A673 (cell line): ENCODE measurements at regions not wholly inside any gene's neighbourhood (a gene's known extent, or its start where the extent isn't known, plus 50 kb on each side); places are given as distances from the start of the nearest gene placed in this dataset.
A peak's percentile ranks its signal among the peaks of the same experiment; 100 is the strongest.

Source experiments
- BruUV-seq: library from RNA; stranded (reverse); fragments of 400-500 nt; replicated peaks from 2 replicates; lab custom pipeline; 2021; lab: Mats Ljungman, UMichigan
- CTCF ChIA-PET: fragments of 300-600 bp; sonication (Branson Sonifier 250); formaldehyde crosslinking; loops from one replicate; lab custom pipeline; 2022; ENCODE audit warnings: antibody characterized with exemption; lab: Charles Lee
- POLR2A ChIA-PET: fragments of 300-600 bp; sonication (Branson Sonifier 250); formaldehyde crosslinking; loops from one replicate; lab custom pipeline; 2022; ENCODE audit warnings: antibody characterized with exemption; ENCODE audit not compliant: low non-redundant PET; lab: Charles Lee
- DNase-seq: peaks from one replicate; pipeline ENCODE4 v3.0.0-alpha.2; 2015; ENCODE audit warnings: low spot score
- H3K27ac ChIP-seq: fragments of 200-600 bp; sonication (generic); 2 replicates; pipeline ENCODE4 v1.5.1; 2016; ENCODE audit warnings: mixed run types, low read depth, mild to moderate bottlenecking, mixed read lengths, antibody characterized with exemption, low read length; ENCODE audit not compliant: poor library complexity, severe bottlenecking
- H3K27me3 ChIP-seq: fragments of 200-600 bp; sonication (generic); replicated peaks from 2 replicates; pipeline ENCODE4 v1.6.1; 2017; ENCODE audit warnings: mixed run types, low read depth, mild to moderate bottlenecking, mixed read lengths, antibody characterized with exemption, low read length; ENCODE audit not compliant: insufficient read depth, poor library complexity
- H3K36me3 ChIP-seq: fragments of 200-600 bp; sonication (generic); 2 replicates; pipeline ENCODE4 v1.6.1; 2016; ENCODE audit warnings: mixed run types, mild to moderate bottlenecking, mixed read lengths, antibody characterized with exemption, low read length; ENCODE audit not compliant: insufficient read depth, poor library complexity, severe bottlenecking
- H3K4me1 ChIP-seq: fragments of 200-600 bp; sonication (generic); 2 replicates; pipeline ENCODE4 v1.6.1; 2017; ENCODE audit warnings: mixed run types, mild to moderate bottlenecking, mixed read lengths, antibody characterized with exemption, low read length; ENCODE audit not compliant: insufficient read depth, poor library complexity, severe bottlenecking
- H3K4me3 ChIP-seq: fragments of 200-600 bp; sonication (generic); 2 replicates; pipeline ENCODE4 v1.5.1; 2016; ENCODE audit warnings: low read depth, mixed run types, mild to moderate bottlenecking, mixed read lengths, low read length; ENCODE audit not compliant: poor library complexity, severe bottlenecking
- H3K9me3 ChIP-seq: fragments of 200-600 bp; sonication (generic); 2 replicates; pipeline ENCODE4 v1.6.1; 2016; ENCODE audit warnings: mixed run types, low read depth, mild to moderate bottlenecking, mixed read lengths, antibody characterized with exemption, low read length; ENCODE audit not compliant: poor library complexity, severe bottlenecking
- EZH2 ChIP-seq: fragments of 200-600 bp; sonication (generic); IDR thresholded peaks from 2 replicates; pipeline ENCODE4 v1.6.1; 2017; ENCODE audit warnings: borderline replicate concordance, low read depth, mild to moderate bottlenecking, mixed read lengths, antibody characterized with exemption, low read length; ENCODE audit not compliant: poor library complexity, severe bottlenecking
- intact Hi-C: fragments of 100-400 bp; cut with micrococcal nuclease; formaldehyde crosslinking; loops from one replicate; pipeline ENCODE4 v1.10.0; 2022; ENCODE audit not compliant: unreplicated experiment
- TF ChIP-seq, protein P1 (sequence below): fragments of 300-800, 200-600 bp; sonication (generic); conservative IDR thresholded peaks from 2 replicates; pipeline ENCODE4 v1.5.1; 2017; ENCODE audit warnings: low read depth, mild to moderate bottlenecking, antibody characterized with exemption, low read length, moderate library complexity, mixed read lengths

DNA sequence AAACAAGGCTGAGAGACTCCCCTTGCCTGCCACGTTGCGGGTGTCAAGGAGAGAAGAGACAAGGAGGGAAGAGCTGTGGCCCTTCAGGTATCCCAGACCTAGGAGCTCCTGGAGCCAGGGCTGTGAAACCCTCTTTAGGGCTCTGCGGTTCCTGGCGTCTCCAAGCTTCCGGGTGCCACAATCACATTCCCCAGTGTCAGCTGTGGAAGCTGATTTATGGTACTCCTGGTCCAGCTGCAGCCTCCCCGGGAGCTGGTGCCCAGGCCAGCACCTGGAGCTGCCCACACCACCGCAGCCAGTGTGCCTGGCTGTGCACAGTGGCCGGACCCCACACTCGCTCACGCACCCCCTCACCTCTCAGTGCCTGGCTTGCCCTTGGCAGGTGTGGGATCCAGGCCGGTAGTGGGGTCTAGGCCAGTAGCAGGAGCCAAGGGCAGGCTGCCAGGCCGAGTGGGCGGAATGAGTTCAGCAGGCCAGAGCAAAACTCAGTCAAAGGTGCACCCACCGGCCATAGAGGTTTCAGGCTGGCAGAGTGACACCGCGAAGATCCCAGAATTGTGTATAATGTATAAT lies 58.9 kb upstream of the L3MBTL3 start:
- ChIA-PET POLR2A (no interaction called here), CTCF (no interaction called here)
- no peak for DNase-seq
- no peak for TF ChIP-seq EZH2
- TF ChIP-seq, protein P1, sequence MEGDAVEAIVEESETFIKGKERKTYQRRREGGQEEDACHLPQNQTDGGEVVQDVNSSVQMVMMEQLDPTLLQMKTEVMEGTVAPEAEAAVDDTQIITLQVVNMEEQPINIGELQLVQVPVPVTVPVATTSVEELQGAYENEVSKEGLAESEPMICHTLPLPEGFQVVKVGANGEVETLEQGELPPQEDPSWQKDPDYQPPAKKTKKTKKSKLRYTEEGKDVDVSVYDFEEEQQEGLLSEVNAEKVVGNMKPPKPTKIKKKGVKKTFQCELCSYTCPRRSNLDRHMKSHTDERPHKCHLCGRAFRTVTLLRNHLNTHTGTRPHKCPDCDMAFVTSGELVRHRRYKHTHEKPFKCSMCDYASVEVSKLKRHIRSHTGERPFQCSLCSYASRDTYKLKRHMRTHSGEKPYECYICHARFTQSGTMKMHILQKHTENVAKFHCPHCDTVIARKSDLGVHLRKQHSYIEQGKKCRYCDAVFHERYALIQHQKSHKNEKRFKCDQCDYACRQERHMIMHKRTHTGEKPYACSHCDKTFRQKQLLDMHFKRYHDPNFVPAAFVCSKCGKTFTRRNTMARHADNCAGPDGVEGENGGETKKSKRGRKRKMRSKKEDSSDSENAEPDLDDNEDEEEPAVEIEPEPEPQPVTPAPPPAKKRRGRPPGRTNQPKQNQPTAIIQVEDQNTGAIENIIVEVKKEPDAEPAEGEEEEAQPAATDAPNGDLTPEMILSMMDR, result no peak
- intact Hi-C loops, result no loop called here
- H3K36me3 ChIP-seq, result no peaks in the 10 kb centered on the region
- BruUV-seq, result no TSS peak
- H3K4me3 ChIP-seq, result no peak overlapping the region
- no peaks in the 10 kb centered on the region for H3K4me1 ChIP-seq
- H3K27me3 ChIP-seq, result no peaks in the 10 kb centered on the region
- no peaks in the 10 kb centered on the region for H3K9me3 ChIP-seq
- no peak overlapping the region for H3K27ac ChIP-seq

DNA sequence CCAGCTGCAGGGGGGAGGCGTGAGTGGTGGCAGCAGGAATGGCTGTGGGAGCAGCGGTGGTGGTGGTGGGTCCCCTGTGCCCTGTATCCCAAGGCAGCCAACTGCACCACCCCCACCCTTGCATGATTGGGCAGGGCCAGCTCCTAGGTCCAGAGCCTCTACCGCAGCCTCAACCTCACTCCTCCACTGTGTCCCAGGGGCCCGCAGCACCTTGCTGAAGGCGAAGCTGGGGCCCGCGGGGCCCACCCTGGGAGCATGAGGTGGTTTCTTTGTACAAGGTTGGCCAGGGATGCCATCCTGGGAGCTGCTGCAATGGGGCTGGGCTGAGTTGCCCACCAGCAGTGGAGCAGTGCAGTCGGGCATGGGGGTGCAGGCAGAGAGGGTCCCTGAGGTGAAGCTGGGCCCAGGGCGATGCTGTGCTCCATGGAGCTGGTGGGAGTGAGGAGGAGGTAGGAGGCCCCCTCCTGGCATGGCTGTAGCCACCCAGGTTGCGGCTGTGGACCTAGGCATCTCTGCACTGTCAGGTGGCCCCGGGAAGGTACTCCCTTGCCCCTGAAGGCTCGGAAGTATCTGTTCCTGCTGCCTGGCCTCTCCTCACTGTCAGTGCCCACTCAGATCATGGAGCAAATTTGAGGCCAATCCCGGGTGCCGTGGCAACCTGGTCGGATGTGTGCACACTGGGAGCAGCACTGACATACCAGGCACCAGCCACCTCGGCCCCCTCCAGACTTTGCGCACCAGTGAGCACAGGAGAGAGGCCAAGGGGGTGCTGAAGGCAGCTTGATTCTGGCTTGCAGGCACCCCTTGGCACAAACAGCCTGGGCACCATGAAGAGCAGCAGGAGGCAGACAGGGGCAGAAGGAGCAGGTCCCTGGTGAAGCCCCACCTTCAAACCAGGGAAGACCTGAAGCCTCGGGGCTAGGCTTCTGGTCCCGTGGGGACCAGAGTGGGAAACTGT lies 60.2 kb upstream of the L3MBTL3 start:
- Histone ChIP-seq H3K36me3 (no peaks in the 10 kb centered on the region), H3K4me1 (no peaks in the 10 kb centered on the region), H3K9me3 (no peaks in the 10 kb centered on the region), H3K27ac (no peak overlapping the region), H3K4me3 (no peak overlapping the region), H3K27me3 (no peaks in the 10 kb centered on the region)
- TF ChIP-seq EZH2, result no peak
- TF ChIP-seq, protein P1, result no peak
- CTCF ChIA-PET, result interaction anchor here (1.1 kb wide), 1 partner anchor 69 kb away, joined by 3 read pairs; no protein-coding TSS in a partner anchor
- BruUV-seq, result no TSS peak
- DNase-seq, result no peak
- intact Hi-C loops, result no loop called here
- POLR2A ChIA-PET, result no interaction called here

DNA sequence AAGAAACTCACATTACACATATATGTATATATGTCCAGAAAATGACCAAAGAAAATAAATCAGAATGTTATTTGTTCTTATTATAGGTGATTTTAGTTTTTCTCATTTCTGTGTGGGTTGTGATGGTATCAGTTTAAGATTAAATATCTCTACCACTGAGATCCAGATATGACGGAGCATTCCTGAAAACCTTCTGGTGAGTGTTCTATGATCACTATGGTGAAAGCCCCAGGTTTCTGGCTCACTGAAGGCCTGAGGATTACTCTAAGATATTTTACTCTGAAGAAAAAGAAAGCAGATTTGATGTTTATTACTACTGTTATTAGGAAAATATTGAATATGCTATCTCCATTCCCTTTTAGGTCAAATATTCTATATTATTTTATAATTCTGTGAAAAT lies 62.8 kb upstream of the L3MBTL3 start:
- TF ChIP-seq EZH2, result no peak
- TF ChIP-seq, protein P1, result no peak
- intact Hi-C loops, result no loop called here
- Histone ChIP-seq H3K36me3 (no peaks in the 10 kb centered on the region), H3K4me3 (no peak overlapping the region), H3K4me1 (no peaks in the 10 kb centered on the region), H3K9me3 (no peaks in the 10 kb centered on the region), H3K27ac (peak overlapping the region; percentile 44), H3K27me3 (no peaks in the 10 kb centered on the region)
- DNase-seq, result no peak
- no TSS peak for BruUV-seq
- POLR2A ChIA-PET, result no interaction called here
- CTCF ChIA-PET, result no interaction called here
